A549 (cell line): ENCODE measurements at regions not wholly inside any gene's neighbourhood (a gene's known extent, or its start where the extent isn't known, plus 50 kb on each side); places are given as distances from the start of the nearest gene placed in this dataset.

Experiments used
- ATAC-seq, 2 experiments: fragments of 200-7000 bp in 1 of 2; fragments of >200 bp in 1 of 2; cut with Nextera tagmentation in 1 of 2; cut with Tn5 transposase in 1 of 2; 3 replicates each; pipeline versions ENCODE4 v1.8.0 to v1.9.1; 2018 to 2020; ENCODE audit warnings: mild to moderate bottlenecking in 1 of 2, moderate library complexity in 1 of 2
- CTCF ChIA-PET: fragments of 300-600 bp; sonication (Branson Sonifier 250); formaldehyde crosslinking; extraction: SDS; loops from one replicate; lab custom pipeline; 2021; ENCODE audit warnings: antibody characterized with exemption, inconsistent platforms; lab: Yijun Ruan, JAX
- POLR2A ChIA-PET: fragments of 350-600 bp; formaldehyde crosslinking; extraction: SDS; loops from one replicate; lab custom pipeline; 2021; ENCODE audit warnings: antibody characterized with exemption, inconsistent platforms; lab: Yijun Ruan, JAX
- DNase-seq, 2 experiments: peaks; one replicate each; pipeline versions ENCODE4 v3.0.0 to v3.0.0-alpha.2; 2011 to 2016; ENCODE audit warnings: low read depth in 1 of 2, low spot score in 1 of 2
- FAIRE-seq: peaks from 2 replicates; lab custom pipeline; 2011; peaks lifted over from hg19 to GRCh38; lab: Jason Lieb, UNC
- H3K27ac ChIP-seq, 2 experiments: fragments of >200 bp; sonication (Bioruptor Twin); formaldehyde crosslinking; 3 replicates each; pipeline ENCODE4 v1.5.1; 2016 to 2017
- H3K4me1 ChIP-seq: fragments of >200 bp; sonication (Bioruptor Twin); formaldehyde crosslinking; 3 replicates; pipeline ENCODE4 v1.6.1; 2016
- H3K4me2 ChIP-seq: fragments of >200 bp; sonication (Bioruptor Twin); formaldehyde crosslinking; 3 replicates; pipeline ENCODE4 v1.6.1; 2016
- H3K4me3 ChIP-seq: fragments of >200 bp; sonication (Bioruptor Twin); formaldehyde crosslinking; 3 replicates; pipeline ENCODE4 v1.5.1; 2016
- H3K9me3 ChIP-seq: fragments of >200 bp; sonication (Bioruptor Twin); formaldehyde crosslinking; 3 replicates; pipeline ENCODE4 v1.6.1; 2016
- BHLHE40 ChIP-seq: IDR thresholded peaks from 2 replicates; pipeline ENCODE4 v1.6.1; 2012; ENCODE audit warnings: low read depth, low read length, inconsistent platforms
- CBX8 ChIP-seq: fragments of 200-600 bp; sonication (generic); IDR thresholded peaks from 2 replicates; pipeline ENCODE4 v1.6.1; 2016
- CEBPB ChIP-seq, 2 experiments: fragments of >200 bp in 1 of 2; sonication (Bioruptor Twin) in 1 of 2; formaldehyde crosslinking in 1 of 2; IDR thresholded peaks; 2 replicates each; pipeline ENCODE4 v1.6.1; 2012 to 2016
- EHMT2 ChIP-seq: fragments of 200-600 bp; sonication (generic); IDR thresholded peaks from 2 replicates; pipeline ENCODE4 v1.6.1; 2016; ENCODE audit warnings: antibody characterized with exemption, low read depth, mild to moderate bottlenecking, moderate library complexity
- FOSL2 ChIP-seq, 2 experiments: fragments of 450-650 bp in 1 of 2; fragments of >200 bp in 1 of 2; sonication (Bioruptor Twin) in 1 of 2; formaldehyde crosslinking; IDR thresholded peaks; 2 replicates each; pipeline versions ENCODE4 v1.5.0 to v1.6.1; 2016 to 2020; ENCODE audit warnings: mild to moderate bottlenecking in 1 of 2, moderate library complexity in 1 of 2
- FOXS1 ChIP-seq: fragments of 250-450 bp; sonication (Bioruptor Pico); IDR thresholded peaks from 2 replicates; pipeline ENCODE4 v1.5.0; 2020; ENCODE audit warnings: mild to moderate bottlenecking, moderate library complexity
- HDAC2 ChIP-seq: fragments of 200-600 bp; sonication (generic); IDR thresholded peaks from 2 replicates; pipeline ENCODE4 v1.6.1; 2016
- HES2 ChIP-seq: fragments of >200 bp; sonication (Bioruptor Twin); formaldehyde crosslinking; IDR thresholded peaks from 2 replicates; pipeline ENCODE4 v1.6.1; 2016
- HOXB5 ChIP-seq: fragments of 250-450 bp; sonication (Bioruptor Pico); IDR thresholded peaks from 2 replicates; pipeline ENCODE4 v1.5.0; 2020; ENCODE audit warnings: mild to moderate bottlenecking, moderate library complexity
- JUN ChIP-seq, 2 experiments: fragments of >200 bp; sonication (Bioruptor Twin); formaldehyde crosslinking; IDR thresholded peaks; 2 replicates in 1 of 2; 3 replicates in 1 of 2; pipeline ENCODE4 v1.6.1; 2016 to 2017
- JUNB ChIP-seq: fragments of >200 bp; sonication (Bioruptor Twin); formaldehyde crosslinking; IDR thresholded peaks from 2 replicates; pipeline ENCODE4 v1.6.1; 2016
- KDM1A ChIP-seq: fragments of 200-600 bp; sonication (generic); IDR thresholded peaks from 2 replicates; pipeline ENCODE4 v1.6.1; 2016; ENCODE audit warnings: low read depth, mild to moderate bottlenecking
- KDM5A ChIP-seq: fragments of 200-600 bp; sonication (generic); IDR thresholded peaks from 2 replicates; pipeline ENCODE4 v1.6.1; 2016; ENCODE audit warnings: antibody characterized with exemption, mild to moderate bottlenecking
- MAFK ChIP-seq: fragments of 450-650 bp; IDR thresholded peaks from 2 replicates; pipeline ENCODE4 v1.6.1; 2014; ENCODE audit not compliant: partially characterized antibody
- MAZ ChIP-seq: fragments of 150-350 bp; IDR thresholded peaks from 2 replicates; pipeline ENCODE4 v1.6.1; 2014; ENCODE audit warnings: antibody characterized with exemption, low read depth, low read length, borderline replicate concordance
- MYC ChIP-seq: IDR thresholded peaks from 2 replicates; pipeline ENCODE4 v1.6.1; 2012; ENCODE audit warnings: mild to moderate bottlenecking, inconsistent platforms, low read length, improper control_type of control experiment, borderline replicate concordance
- NFE2L2 ChIP-seq: fragments of 150-350 bp; conservative IDR thresholded peaks from 2 replicates; pipeline ENCODE4 v1.6.1; 2014; ENCODE audit warnings: low read length
- NPAS2 ChIP-seq: fragments of 250-450 bp; sonication (Bioruptor Pico); IDR thresholded peaks from 2 replicates; pipeline ENCODE4 v1.8.0; 2022; ENCODE audit warnings: mild to moderate bottlenecking, moderate library complexity, borderline replicate concordance
- NR3C1 ChIP-seq: fragments of >200 bp; sonication (Bioruptor Twin); formaldehyde crosslinking; IDR thresholded peaks from 3 replicates; pipeline ENCODE4 v1.6.1; 2017
- PBX3 ChIP-seq: IDR thresholded peaks from 2 replicates; pipeline ENCODE4 v1.6.1; 2012
- POLR2A ChIP-seq: IDR thresholded peaks from 2 replicates; pipeline ENCODE4 v1.6.1; 2012; ENCODE audit warnings: mild to moderate bottlenecking, low read length
- RARB ChIP-seq: fragments of 250-450 bp; sonication (Bioruptor Pico); IDR thresholded peaks from 2 replicates; pipeline ENCODE4 v1.8.0; 2021; ENCODE audit warnings: mild to moderate bottlenecking, moderate library complexity
- RNF2 ChIP-seq: fragments of 200-600 bp; sonication (generic); IDR thresholded peaks from 2 replicates; pipeline ENCODE4 v1.6.1; 2016; ENCODE audit warnings: low read depth, mild to moderate bottlenecking, antibody characterized with exemption, moderate library complexity, borderline replicate concordance
- SMC3 ChIP-seq: fragments of >200 bp; sonication (Bioruptor Twin); formaldehyde crosslinking; IDR thresholded peaks from 3 replicates; pipeline ENCODE4 v1.6.1; 2018; ENCODE audit warnings: inconsistent platforms
- SREBF2 ChIP-seq: fragments of 450-650 bp; IDR thresholded peaks from 2 replicates; pipeline ENCODE4 v1.6.1; 2014; ENCODE audit warnings: mild to moderate bottlenecking, moderate library complexity
- TFCP2L1 ChIP-seq: fragments of 250-450 bp; sonication (Bioruptor Pico); IDR thresholded peaks from 2 replicates; pipeline ENCODE4 v1.5.0; 2021; ENCODE audit warnings: mild to moderate bottlenecking
- ZFP36 ChIP-seq: fragments of 450-650 bp; IDR thresholded peaks from 2 replicates; pipeline ENCODE4 v1.6.1; 2014; ENCODE audit warnings: borderline replicate concordance; ENCODE audit not compliant: partially characterized antibody
- ZNF302 ChIP-seq: fragments of 250-450 bp; sonication (Bioruptor Pico); IDR thresholded peaks from 2 replicates; pipeline ENCODE4 v1.9.0; 2021; ENCODE audit warnings: inconsistent platforms, mild to moderate bottlenecking, moderate library complexity
- WGBS: methylation state at CpG from one replicate; pipeline ENCODE4 v1.1.6; 2017; ENCODE audit errors: missing lambda C conversion rate; 5-methylcytosine and 5-hydroxymethylcytosine counted together
- TF ChIP-seq, protein P1 (sequence below): IDR thresholded peaks from 2 replicates; pipeline ENCODE4 v1.6.1; 2012
- TF ChIP-seq, protein P2 (sequence below): fragments of 250-450 bp; sonication (Bioruptor Pico); IDR thresholded peaks from 2 replicates; pipeline ENCODE4 v1.5.0; 2020; ENCODE audit warnings: low read depth, mild to moderate bottlenecking, moderate library complexity
- TF ChIP-seq, protein P3 (sequence below): fragments of 450-650 bp; IDR thresholded peaks from 2 replicates; pipeline ENCODE4 v1.6.1; 2014; ENCODE audit warnings: antibody characterized with exemption

DNA sequence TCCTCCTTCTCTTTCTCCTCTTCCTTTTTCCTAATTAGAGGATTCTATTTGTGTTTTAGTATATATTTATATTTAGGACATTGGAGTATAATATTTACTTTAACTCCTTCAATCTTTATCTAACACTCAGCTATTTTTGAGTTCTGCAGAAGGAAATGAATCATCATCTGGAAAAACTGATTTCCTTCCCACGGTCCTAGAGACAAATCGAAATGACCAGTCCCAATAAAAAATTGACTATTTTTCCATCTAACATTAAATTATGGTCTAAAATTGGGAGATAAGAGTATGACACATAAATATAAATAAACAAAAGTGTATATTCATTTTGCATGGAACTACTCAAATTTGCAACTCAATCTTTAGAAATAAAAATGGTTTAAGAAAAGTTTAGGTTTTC is 167.4 kb downstream of the TMTC3 start:
- Histone ChIP-seq H3K4me3 (no peak overlapping the region), H3K27ac (peak overlapping the region; percentile 52 to 62; a peak in 3 of 6 replicates), H3K4me1 (peaks cover 60% of the 10 kb centered on the region), H3K9me3 (no peaks in the 10 kb centered on the region), H3K4me2 (peak overlapping the region; percentile 41)
- TF ChIP-seq MAZ (no peak), MAFK (peak; percentile 39), FOSL2 (IDR thresholded peaks at IDR 0.05) (no peak), FOSL2 (CRISPR knock-in tag; IDR thresholded peaks at IDR 0.05) (peak; percentile 60; the same call in 1 of the 2 replicates), PBX3 (no peak)
- 6% methylated on average over 2 of the region's 2 CpGs for WGBS
- no peak for ATAC-seq
- CTCF ChIA-PET, result interaction anchor here (0.6 kb wide), 1 partner anchor 124 kb away, joined by 3 read pairs; no protein-coding TSS in a partner anchor
- no peak for FAIRE-seq
- DNase-seq, result no peak
- POLR2A ChIA-PET, result interaction anchor here (0.9 kb wide), 1 partner anchor 10 kb away, joined by 3 read pairs; no protein-coding TSS in a partner anchor

- peak; percentile 23 for FAIRE-seq
- peak overlapping the region; percentile 41 for H3K4me2 ChIP-seq
These were observed 168.0 kb downstream of the TMTC3 start for GRCh38 chr12:88310069-88310468.

DNA sequence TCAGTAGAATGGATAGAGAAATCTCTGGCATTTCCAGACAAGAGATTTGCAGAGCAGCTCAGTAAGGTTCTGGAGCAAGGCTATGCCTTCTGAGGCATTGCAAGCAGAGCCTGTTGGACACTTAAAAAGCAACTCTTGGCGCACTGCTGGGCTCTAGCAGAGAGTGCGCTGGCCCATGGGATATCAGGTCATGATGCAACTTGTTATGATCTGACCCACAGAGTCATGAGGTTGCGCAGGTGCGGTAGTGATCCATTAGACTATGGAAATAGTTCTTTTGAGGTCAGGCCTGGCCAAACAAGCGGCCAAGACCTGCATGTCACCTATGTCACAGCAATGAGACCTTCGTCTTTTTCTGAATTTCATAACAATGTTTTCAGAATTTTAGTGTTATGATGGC is 168.6 kb downstream of the TMTC3 start:
- POLR2A ChIA-PET, result no interaction called here
- DNase-seq, result no peak
- Histone ChIP-seq H3K27ac (peak overlapping the region; percentile 43 to 51; a peak in 3 of 6 replicates), H3K4me2 (no peak overlapping the region; the same call in 2 of the 3 replicates), H3K4me3 (no peak overlapping the region), H3K9me3 (no peaks in the 10 kb centered on the region), H3K4me1 (peaks cover 52% of the 10 kb centered on the region)
- FAIRE-seq, result no peak
- 93% methylated on average over 6 of the region's 6 CpGs for WGBS
- CTCF ChIA-PET, result no interaction called here
- ATAC-seq, result peak in 1 of 2 experiments; percentile 38; a peak in 3 of 6 replicates
- TF ChIP-seq KDM5A (no peak), SMC3 (no peak), MYC (no peak), MAZ (no peak), HDAC2 (no peak), FOSL2 (IDR thresholded peaks at IDR 0.05) (no peak), FOSL2 (CRISPR knock-in tag; IDR thresholded peaks at IDR 0.05) (no peak), JUN (IDR thresholded peaks at IDR 0.05) (no peak), KDM1A (no peak), ZFP36 (no peak), NR3C1 (no peak), ZNF302 (CRISPR knock-in tag) (no peak), EHMT2 (no peak), NFE2L2 (no peak), CBX8 (no peak), SREBF2 (no peak), FOXS1 (CRISPR knock-in tag) (no peak)
- TF ChIP-seq, protein P1, sequence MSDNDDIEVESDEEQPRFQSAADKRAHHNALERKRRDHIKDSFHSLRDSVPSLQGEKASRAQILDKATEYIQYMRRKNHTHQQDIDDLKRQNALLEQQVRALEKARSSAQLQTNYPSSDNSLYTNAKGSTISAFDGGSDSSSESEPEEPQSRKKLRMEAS, result no peak
- TF ChIP-seq, protein P2, sequence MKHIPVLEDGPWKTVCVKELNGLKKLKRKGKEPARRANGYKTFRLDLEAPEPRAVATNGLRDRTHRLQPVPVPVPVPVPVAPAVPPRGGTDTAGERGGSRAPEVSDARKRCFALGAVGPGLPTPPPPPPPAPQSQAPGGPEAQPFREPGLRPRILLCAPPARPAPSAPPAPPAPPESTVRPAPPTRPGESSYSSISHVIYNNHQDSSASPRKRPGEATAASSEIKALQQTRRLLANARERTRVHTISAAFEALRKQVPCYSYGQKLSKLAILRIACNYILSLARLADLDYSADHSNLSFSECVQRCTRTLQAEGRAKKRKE (CRISPR knock-in tag), result no peak

More at GRCh38 chr12:88310069-88310468, 168.0 kb downstream of the TMTC3 start:
- ChIA-PET CTCF (interaction anchor here (0.6 kb wide), 1 partner anchor 124 kb away, joined by 3 read pairs; no protein-coding TSS in a partner anchor), POLR2A (no interaction called here)
- Histone ChIP-seq H3K4me3 (no peak overlapping the region), H3K9me3 (no peaks in the 10 kb centered on the region), H3K27ac (peak overlapping the region; percentile 8 to 43; a peak in 4 of 6 replicates), H3K4me1 (peaks cover 58% of the 10 kb centered on the region)
- DNase-seq, result peak in 1 of 2 experiments; percentile 42
- 59% methylated on average over 1 of the region's 1 CpG for WGBS
- peak in 1 of 2 experiments; percentile 55; a peak in 3 of 6 replicates for ATAC-seq
- TF ChIP-seq SMC3, result no peak
- TF ChIP-seq RNF2, result no peak
- TF ChIP-seq JUNB, result no peak
- no peak for TF ChIP-seq CEBPB (IDR thresholded peaks at IDR 0.05)
- no peak for TF ChIP-seq CBX8
- TF ChIP-seq TFCP2L1, result no peak
- TF ChIP-seq SREBF2, result no peak
- no peak for TF ChIP-seq POLR2A
- TF ChIP-seq FOSL2 (IDR thresholded peaks at IDR 0.05), result no peak
- TF ChIP-seq FOSL2 (CRISPR knock-in tag; IDR thresholded peaks at IDR 0.05), result no peak
- no peak for TF ChIP-seq NPAS2 (CRISPR knock-in tag)
- TF ChIP-seq, protein P1, result no peak
- TF ChIP-seq ZNF302 (CRISPR knock-in tag), result no peak
- TF ChIP-seq PBX3, result no peak
- TF ChIP-seq, protein P3, sequence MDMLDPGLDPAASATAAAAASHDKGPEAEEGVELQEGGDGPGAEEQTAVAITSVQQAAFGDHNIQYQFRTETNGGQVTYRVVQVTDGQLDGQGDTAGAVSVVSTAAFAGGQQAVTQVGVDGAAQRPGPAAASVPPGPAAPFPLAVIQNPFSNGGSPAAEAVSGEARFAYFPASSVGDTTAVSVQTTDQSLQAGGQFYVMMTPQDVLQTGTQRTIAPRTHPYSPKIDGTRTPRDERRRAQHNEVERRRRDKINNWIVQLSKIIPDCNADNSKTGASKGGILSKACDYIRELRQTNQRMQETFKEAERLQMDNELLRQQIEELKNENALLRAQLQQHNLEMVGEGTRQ, result no peak
- no peak for TF ChIP-seq HOXB5
- no peak for TF ChIP-seq HES2
- TF ChIP-seq RARB, result no peak
- no peak for TF ChIP-seq KDM5A
- no peak for TF ChIP-seq BHLHE40
